B cell (primary cell): ENCODE measurements at regions not wholly inside any gene's neighbourhood (a gene's known extent, or its start where the extent isn't known, plus 50 kb on each side); places are given as distances from the start of the nearest gene placed in this dataset.

Experiments used
- EZH2 ChIP-seq: IDR thresholded peaks from 2 replicates; pipeline ENCODE4 v1.6.1; 2012; ENCODE audit warnings: borderline replicate concordance, low read depth, mild to moderate bottlenecking, moderate library complexity, low read length; ENCODE audit not compliant: insufficient read depth, poor library complexity, severe bottlenecking
- TF ChIP-seq, protein P1 (sequence below): fragments of 200-600 bp; IDR thresholded peaks from one replicate; pipeline ENCODE4 v1.8.0; 2022; ENCODE audit warnings: antibody characterized with exemption, mild to moderate bottlenecking

DNA sequence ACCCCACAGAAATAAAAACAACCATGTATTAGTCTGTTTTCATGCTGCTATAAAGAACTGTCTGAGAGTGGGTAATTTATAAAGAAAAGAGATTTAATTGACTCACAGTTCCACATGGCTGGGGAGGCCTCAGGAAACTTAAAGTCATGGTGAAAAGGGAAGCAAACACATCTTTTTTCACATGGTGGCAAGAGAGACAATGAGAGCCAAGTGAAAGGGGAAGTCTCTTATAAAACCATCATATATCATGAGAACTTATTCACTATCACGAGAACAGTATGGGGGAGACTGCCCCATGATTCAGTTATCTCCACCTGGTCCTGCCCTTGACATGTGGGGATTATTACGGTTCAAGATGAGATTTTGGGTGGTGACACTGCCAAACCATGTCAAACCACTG, 141.5 kb downstream of the ZMAT3 start:
- TF ChIP-seq, protein P1, sequence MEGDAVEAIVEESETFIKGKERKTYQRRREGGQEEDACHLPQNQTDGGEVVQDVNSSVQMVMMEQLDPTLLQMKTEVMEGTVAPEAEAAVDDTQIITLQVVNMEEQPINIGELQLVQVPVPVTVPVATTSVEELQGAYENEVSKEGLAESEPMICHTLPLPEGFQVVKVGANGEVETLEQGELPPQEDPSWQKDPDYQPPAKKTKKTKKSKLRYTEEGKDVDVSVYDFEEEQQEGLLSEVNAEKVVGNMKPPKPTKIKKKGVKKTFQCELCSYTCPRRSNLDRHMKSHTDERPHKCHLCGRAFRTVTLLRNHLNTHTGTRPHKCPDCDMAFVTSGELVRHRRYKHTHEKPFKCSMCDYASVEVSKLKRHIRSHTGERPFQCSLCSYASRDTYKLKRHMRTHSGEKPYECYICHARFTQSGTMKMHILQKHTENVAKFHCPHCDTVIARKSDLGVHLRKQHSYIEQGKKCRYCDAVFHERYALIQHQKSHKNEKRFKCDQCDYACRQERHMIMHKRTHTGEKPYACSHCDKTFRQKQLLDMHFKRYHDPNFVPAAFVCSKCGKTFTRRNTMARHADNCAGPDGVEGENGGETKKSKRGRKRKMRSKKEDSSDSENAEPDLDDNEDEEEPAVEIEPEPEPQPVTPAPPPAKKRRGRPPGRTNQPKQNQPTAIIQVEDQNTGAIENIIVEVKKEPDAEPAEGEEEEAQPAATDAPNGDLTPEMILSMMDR = no peak
- no peak for TF ChIP-seq EZH2
